EH (cell line): ENCODE measurements at regions not wholly inside any gene's neighbourhood (a gene's known extent, or its start where the extent isn't known, plus 50 kb on each side); places are given as distances from the start of the nearest gene placed in this dataset.

Source experiments
- DNase-seq: peaks from one replicate; pipeline ENCODE4 v3.0.0-alpha.2; 2015; ENCODE audit warnings: low read depth

DNA sequence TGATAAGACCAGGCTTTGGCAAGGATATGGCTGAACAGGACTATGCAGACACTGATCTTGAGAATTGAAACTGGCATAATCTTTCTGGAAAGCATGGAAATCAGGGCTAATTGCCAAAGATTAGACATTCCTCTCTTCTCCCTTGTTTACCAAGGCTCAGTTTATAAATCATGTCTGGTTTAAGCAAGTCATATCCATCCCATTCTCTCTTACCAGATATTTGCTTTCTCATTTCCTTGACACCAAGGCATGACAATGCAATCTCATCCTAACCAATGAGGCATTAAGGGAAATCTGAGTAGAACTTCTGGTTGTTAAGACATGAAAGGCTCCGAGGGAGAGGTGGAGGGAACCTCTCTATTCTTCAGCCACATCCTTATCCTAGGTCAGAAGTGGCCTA, 110.3 kb upstream of the CEP85L start:
- DNase-seq: no peak

DNA sequence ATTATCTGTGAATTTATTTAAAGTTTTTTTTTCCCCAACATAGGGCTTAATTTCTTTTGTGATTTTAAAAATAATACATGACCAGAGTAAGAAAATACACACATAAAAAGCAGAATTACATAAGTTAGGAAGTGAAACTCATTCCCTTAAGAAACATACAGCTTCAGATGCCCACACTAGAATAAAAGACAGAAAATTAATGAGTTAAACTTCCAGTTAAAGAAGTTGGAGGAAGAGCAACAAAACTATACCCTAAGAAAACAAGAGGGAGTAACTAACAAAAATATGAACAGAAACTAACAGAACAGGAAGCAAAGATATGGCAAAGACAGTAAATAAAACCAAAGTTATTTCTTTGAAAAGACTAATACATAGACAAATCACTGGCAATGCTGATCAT, 107.6 kb upstream of the CEP85L start:
- DNase-seq: no peak

- DNase-seq: no peak
These were observed 104.7 kb upstream of the CEP85L start for GRCh38 chr6:118755941-118756646.

GRCh38 chr6:118752803-118753202, 101.4 kb upstream of the CEP85L start:
- no peak for DNase-seq

DNA sequence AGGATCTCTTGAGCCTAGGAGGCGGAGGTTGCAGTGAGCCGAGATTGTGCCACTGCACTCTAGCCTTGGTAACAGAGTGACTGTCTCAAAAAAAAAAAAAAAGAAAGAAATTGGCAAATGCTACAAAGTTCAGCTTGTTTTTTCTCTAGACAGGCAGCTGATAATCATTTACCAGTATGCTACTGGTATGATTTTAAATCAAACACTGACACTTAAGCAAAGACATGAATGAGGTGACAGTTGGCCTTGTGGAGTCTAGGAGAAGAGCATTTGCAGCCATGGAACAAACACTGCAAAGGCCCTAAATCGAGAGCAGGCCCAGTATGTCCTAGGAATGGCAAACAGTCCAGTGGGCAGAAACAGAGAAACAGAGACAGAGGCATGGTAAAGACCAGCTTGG, 99.7 kb upstream of the CEP85L start:
- no peak for DNase-seq

- DNase-seq: peak; percentile 22
These were observed 98.8 kb upstream of the CEP85L start for GRCh38 chr6:118750143-118750542.

GRCh38 chr6:118748311-118749062, 97.1 kb upstream of the CEP85L start:
- DNase-seq: peak; percentile 74

- DNase-seq: no peak
These were observed 95.4 kb upstream of the CEP85L start for GRCh38 chr6:118746825-118747174.

DNA sequence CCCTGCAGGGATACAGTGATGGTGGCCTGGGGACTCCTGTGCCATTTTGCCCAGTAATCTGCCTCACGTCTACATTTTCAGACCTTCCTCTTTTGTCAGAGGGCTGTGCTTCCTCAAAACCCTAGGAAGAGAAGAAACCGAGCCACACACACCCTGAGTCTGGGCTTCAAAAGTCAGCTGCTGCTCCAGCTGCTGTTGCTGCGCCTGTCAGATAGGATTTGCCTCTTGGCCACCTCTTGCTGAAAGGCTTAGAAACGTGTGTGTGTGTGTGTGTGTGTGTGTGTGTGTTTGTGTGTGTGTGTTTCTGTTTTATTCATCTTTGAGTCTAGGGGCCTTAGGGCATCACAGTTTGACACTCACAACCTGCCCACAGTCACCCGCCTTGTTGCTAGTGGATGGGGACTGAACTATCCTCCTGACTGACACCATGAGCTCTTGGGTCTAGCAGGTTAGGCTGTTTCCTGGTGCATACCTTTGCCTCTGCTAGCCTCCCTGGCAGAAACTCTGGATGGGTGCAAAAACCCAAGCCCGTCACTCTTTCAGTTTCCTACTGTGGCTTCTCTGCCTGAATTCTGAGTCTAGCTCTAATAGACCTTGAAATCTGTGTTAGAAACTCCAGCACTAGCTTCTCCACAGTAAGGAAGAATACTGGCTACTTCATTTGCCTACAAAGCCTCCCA, 94.9 kb upstream of the CEP85L start:
- DNase-seq: no peak

GRCh38 chr6:118745156-118745555, 93.8 kb upstream of the CEP85L start:
- DNase-seq: no peak

DNA sequence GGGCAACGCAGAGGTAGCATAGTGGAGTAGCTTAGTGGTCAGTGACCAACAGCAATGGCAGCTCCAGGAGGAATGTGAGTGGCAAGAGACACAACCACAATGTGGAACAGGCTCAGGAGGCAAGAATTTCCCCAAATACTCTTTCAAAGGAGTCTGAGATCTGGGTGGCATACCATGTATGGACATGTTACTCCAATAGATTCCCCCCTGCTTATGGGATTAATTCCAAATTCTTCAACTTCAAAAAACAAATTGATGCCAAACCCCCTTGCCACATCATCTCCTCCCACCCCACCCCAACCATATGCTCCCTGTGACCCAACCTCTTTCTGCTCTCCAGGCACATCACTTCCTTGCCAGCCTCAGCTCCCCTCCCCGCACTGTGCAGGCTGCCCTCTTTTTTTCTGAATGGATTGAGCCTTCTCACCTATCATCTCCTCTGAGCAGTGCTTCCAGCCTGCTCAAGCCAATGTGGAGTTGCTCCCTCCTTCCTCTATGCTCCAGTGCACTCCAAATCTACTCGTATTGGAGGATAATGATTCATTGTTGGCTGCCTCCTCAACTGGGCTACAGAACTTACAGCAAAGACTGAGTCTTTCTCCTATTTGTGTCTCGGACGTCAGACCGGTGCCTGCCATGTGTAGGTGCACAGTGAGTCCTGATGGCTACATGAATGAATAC, 93.0 kb upstream of the CEP85L start:
- peak; percentile 76 for DNase-seq

- DNase-seq: peak; percentile 20
These were observed 92.4 kb upstream of the CEP85L start for GRCh38 chr6:118743746-118744145.

DNA sequence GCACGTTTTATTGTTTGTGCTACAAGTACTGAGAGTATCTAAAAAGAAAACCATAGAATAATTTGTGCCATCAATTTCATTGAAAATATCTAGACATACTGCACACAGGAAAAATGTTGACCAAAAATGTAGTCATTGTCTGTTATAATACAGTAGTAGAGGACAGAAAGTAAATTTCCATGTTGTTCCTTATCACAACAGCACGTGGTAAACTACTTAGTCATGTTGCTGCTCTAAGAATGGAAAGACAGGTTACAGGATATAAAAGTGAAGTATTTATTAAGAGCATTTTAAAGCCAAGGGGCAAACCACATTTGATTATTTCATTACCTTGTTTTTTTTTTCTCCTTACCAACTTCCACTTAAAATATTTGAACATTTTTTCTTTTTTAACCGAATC, 89.0 kb upstream of the CEP85L start:
- DNase-seq: peak; percentile 25

GRCh38 chr6:118739696-118740353, 88.4 kb upstream of the CEP85L start:
- DNase-seq: peak; percentile 16

- no peak for DNase-seq
These were observed 85.0 kb upstream of the CEP85L start for GRCh38 chr6:118736440-118736839.

DNA sequence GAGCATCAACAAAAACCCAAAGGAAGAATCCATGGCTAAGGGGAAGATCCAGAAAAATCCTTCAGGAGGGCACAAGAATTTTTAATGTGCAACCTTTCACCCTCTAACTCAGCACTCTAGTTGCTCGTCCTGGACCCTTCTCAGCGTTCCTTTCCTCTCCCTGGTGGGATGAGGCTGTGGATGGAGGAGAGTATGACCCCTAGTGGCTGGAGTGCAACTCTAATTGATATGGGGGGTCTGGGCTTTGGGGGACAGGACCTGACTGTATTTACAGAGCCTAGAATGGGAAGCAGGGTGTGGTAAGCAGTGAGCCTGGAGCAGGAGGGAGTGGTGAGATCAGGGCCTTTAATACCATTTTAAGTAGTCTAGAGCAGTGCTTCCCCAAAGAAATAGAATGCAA, 83.9 kb upstream of the CEP85L start:
- DNase-seq: peak; percentile 20

GRCh38 chr6:118725944-118726343, 74.6 kb upstream of the CEP85L start:
- DNase-seq: no peak

DNA sequence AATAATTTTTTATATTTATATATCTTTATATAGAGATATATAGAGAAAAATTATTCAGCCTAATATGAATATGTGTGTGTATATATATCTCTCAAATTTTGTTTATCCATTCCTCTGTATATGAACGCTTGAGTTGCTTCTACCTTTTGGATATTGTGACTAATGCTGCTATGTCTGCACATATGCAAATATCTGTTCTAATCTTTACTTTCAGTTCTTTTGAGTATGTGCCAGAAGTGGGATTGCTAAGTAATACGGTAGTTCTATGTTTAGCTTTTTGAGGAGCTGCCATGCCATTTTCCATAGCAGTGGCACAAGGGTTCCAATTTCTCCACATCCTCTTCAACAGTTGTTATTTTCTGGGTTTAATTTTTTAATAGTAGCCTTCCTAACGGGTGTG, 72.8 kb upstream of the CEP85L start:
- no peak for DNase-seq

DNA sequence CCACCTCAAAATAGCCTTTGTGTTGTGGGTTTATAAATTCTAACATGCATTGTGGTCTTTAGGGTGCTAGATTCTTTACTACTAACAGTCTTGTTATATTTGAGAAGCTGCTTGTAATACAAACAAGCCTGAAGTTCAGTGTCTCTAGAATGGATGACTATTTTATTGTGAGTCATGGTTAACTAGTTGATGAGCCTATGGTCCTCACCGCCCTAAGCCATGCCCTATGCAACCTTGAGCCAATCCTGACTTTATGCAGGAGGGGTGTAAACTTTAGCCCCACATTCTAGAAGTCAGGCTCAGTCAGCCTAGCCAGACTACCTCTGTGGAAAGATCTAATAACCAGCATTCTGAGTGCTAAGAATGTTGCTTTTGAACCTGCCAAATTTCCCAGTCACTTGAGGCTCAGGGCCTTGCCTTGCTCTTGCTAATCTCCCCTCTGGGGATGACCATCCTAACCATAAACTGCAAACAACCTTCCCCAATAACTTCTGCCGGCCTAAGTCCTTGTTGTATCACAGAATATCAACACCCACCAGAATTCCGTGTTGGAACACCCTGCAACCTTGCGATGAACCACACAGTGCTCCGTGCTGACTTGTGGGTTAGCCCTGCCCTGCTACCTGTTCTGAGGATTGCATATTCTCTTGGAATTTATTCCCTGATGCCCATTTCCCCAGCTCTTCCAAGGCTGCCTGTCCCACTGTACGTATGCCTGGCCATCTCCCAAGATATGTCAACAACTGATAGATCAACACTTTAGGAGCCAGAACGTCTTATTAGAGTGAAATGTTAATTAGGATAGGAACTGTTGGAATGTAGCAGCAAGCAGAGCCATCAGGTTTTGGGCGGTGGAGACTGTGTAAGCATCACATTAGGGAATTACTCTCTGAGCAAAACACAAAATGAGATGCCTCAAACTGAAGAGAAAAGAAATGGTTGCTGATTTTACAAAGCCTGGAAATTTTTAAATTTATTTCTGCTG, 71.7 kb upstream of the CEP85L start:
- DNase-seq: peak; percentile 48

GRCh38 chr6:118720125-118720473, 68.7 kb upstream of the CEP85L start:
- DNase-seq: no peak
